Left ventricle myocardium inferior (tissue), 1 donor: ENCODE measurements at regions not wholly inside any gene's neighbourhood (a gene's known extent, or its start where the extent isn't known, plus 50 kb on each side); places are given as distances from the start of the nearest gene placed in this dataset.

Source experiments
- DNase-seq: peaks from one replicate; pipeline ENCODE4 v3.0.0-alpha.2; 2020
- H3K27ac ChIP-seq: fragments of 200-600 bp; replicated peaks from 2 replicates; pipeline ENCODE4 v1.8.0; 2021
- H3K27me3 ChIP-seq: fragments of 200-600 bp; 2 replicates; pipeline ENCODE4 v1.8.0; 2021; ENCODE audit warnings: low read depth
- H3K36me3 ChIP-seq: fragments of 200-600 bp; 2 replicates; pipeline ENCODE4 v1.8.0; 2021
- H3K4me1 ChIP-seq: fragments of 200-600 bp; 2 replicates; pipeline ENCODE4 v1.8.0; 2021
- H3K4me3 ChIP-seq: fragments of 200-600 bp; 2 replicates; pipeline ENCODE4 v1.8.0; 2021; ENCODE audit warnings: mild to moderate bottlenecking, moderate library complexity
- H3K9me3 ChIP-seq: fragments of 200-600 bp; replicated peaks from 2 replicates; pipeline ENCODE4 v1.8.0; 2021
- intact Hi-C: fragments of 100-400 bp; cut with micrococcal nuclease; formaldehyde crosslinking; loops from one replicate; pipeline ENCODE4 v1.11.0; 2022
- TF ChIP-seq, protein P1 (sequence below): fragments of 200-600 bp; IDR thresholded peaks from 2 replicates; pipeline ENCODE4 v1.8.0; 2021; ENCODE audit warnings: antibody characterized with exemption, mild to moderate bottlenecking, borderline replicate concordance
- donor health status: DM: no; HTN: yes; CAD: no; lungs with severe emphysema.

DNA sequence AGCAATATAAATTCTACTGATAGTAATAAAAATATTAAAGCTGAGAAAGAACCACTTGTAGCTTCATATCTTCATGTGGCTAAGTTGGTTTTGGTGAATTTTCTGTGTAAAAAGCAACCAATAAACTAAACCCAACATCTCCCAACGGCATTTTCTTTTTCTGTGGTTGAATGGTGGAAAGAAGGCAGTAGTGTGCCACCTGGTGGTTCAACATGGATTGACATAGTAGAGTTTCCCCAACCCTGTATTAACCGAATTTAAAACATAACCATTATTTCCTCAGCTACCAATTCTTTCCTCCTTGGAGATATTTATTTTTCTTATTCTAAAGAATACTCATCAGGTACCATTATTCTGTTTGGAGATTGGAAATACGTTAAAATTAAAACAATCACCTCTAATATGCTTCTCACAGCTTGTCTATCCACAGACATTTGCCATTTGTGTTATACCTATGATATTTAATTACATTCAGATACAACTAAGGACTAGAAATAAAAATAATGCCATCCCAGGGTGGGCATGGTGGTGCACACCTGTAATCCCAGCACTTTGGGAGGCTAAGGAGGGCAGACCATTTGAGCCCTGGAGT, 117.1 kb upstream of the EEF1E1 start:
- Histone ChIP-seq H3K36me3 (no peaks in the 10 kb centered on the region), H3K9me3 (peaks cover 5% of the 10 kb centered on the region), H3K4me3 (no peak overlapping the region), H3K27me3 (peaks cover 31% of the 10 kb centered on the region), H3K27ac (no peak overlapping the region), H3K4me1 (no peaks in the 10 kb centered on the region)
- no peak for DNase-seq
- TF ChIP-seq, protein P1, sequence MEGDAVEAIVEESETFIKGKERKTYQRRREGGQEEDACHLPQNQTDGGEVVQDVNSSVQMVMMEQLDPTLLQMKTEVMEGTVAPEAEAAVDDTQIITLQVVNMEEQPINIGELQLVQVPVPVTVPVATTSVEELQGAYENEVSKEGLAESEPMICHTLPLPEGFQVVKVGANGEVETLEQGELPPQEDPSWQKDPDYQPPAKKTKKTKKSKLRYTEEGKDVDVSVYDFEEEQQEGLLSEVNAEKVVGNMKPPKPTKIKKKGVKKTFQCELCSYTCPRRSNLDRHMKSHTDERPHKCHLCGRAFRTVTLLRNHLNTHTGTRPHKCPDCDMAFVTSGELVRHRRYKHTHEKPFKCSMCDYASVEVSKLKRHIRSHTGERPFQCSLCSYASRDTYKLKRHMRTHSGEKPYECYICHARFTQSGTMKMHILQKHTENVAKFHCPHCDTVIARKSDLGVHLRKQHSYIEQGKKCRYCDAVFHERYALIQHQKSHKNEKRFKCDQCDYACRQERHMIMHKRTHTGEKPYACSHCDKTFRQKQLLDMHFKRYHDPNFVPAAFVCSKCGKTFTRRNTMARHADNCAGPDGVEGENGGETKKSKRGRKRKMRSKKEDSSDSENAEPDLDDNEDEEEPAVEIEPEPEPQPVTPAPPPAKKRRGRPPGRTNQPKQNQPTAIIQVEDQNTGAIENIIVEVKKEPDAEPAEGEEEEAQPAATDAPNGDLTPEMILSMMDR, result peak; percentile 86
- intact Hi-C loops, result no loop called here

DNA sequence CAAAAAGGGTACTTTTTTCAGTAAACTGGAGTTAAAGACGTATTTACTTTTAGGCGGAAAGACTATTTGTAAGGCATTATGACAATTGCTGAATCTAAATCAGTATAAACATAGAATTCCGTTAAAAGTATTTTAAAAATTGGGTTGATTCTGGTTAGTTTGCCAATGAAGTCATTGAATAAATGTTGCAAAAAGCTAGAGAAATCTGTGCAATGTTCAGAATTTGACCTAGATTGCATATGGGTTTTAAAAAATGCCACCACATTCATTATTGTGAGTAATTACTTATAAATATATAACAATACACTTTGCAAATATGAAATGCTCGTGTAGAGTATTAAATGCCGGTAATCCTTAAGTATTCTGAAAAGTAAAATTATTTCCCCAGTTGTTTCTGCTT, 116.5 kb upstream of the EEF1E1 start:
- TF ChIP-seq, protein P1, result no peak
- Histone ChIP-seq H3K4me1 (no peaks in the 10 kb centered on the region), H3K4me3 (no peak overlapping the region), H3K9me3 (peaks cover 5% of the 10 kb centered on the region), H3K27me3 (peaks cover 37% of the 10 kb centered on the region), H3K27ac (no peak overlapping the region), H3K36me3 (no peaks in the 10 kb centered on the region)
- intact Hi-C loops, result no loop called here
- no peak for DNase-seq

DNA sequence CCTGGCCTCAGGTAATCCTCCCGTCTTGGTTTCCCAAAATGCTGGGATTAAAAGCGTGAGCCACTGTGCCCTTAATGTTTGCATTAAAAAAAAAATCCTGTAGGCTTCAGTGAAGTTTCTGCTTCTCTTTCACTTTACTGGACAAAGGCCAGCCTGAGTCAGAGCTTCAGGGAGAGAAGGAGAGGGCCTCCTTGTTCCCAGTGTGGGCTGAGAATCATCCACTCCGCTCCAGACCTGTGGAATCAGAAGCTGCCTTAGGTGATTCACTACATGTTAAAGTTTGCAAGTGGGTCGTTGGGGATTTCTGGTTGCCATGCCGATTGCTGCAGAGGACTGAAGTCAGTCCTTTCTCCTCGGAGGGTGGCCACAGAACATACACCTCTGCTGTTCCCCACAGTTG, 113.3 kb upstream of the EEF1E1 start:
- TF ChIP-seq, protein P1, result no peak
- Histone ChIP-seq H3K4me3 (no peak overlapping the region), H3K36me3 (no peaks in the 10 kb centered on the region), H3K4me1 (no peaks in the 10 kb centered on the region), H3K27ac (no peak overlapping the region), H3K9me3 (no peaks in the 10 kb centered on the region), H3K27me3 (peaks cover 38% of the 10 kb centered on the region)
- intact Hi-C loops, result no loop called here
- no peak for DNase-seq

DNA sequence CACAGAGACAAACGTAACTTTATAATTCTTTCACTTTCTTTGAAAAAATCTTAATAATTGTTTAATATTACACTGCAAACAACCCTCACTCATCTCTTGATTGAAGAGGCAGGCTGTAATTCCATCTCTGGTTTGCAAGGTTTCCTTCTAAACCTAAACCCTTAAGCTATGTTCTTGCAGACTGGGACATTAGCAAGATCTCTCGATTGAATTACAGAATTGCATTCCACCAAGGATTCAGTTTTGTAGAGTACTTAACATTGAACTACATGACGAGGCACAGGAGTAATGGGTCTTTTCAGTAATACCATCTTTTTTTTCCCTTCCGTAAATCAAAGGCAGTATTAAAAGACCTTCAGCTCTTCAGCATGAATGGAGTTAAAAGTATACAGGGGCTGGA, 111.6 kb upstream of the EEF1E1 start:
- intact Hi-C loops, result loop anchor here (5.0 kb wide), 1 partner anchor 82 kb away; no protein-coding TSS in a partner anchor

DNA sequence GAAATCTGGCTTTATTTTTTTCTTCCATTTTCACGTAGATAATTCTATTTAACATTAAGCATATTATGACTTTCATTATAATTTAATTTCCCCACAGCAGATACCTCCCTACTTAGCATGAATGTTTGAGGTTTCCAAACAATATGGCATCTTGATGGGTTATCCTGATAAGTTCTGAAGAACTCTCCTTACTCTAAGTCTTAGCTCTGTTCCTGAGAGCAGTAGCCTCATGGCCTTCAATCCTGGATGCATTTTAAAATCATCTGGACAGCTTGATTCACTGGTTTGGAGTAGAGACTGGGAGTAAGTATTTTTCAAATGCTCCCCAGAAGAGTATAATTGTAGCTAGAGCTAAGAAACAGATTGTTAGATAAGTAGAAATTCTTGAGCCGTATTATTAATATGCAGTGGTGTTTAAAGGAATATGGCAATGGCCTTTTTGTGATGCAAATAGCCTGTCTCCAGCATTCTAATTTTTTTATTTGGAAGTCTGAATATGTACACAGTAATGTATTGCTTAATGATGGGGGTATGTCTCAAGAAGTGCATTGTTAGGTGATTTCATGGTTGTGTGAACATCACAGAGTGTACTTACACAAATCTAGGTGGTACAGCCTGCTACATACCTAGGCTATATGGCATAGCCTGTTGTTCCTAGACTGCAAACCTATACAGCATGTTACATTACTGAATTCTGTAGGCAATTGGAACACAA, 110.5 kb upstream of the EEF1E1 start:
- Histone ChIP-seq H3K27ac (no peak overlapping the region), H3K4me1 (no peaks in the 10 kb centered on the region), H3K36me3 (no peaks in the 10 kb centered on the region), H3K9me3 (no peaks in the 10 kb centered on the region), H3K4me3 (no peak overlapping the region), H3K27me3 (peaks cover 43% of the 10 kb centered on the region)
- TF ChIP-seq, protein P1, result no peak
- no peak for DNase-seq
- intact Hi-C loops, result loop anchor here (5.0 kb wide), 1 partner anchor 81 kb away; no protein-coding TSS in a partner anchor

More for the DNA sequence above, 111.6 kb upstream of the EEF1E1 start:
- no peaks in the 10 kb centered on the region for H3K4me1 ChIP-seq
- H3K4me3 ChIP-seq, result no peak overlapping the region
- no peak overlapping the region for H3K27ac ChIP-seq
- H3K36me3 ChIP-seq, result no peaks in the 10 kb centered on the region
- TF ChIP-seq, protein P1, result no peak
- H3K9me3 ChIP-seq, result no peaks in the 10 kb centered on the region
- H3K27me3 ChIP-seq, result peaks cover 42% of the 10 kb centered on the region
- DNase-seq, result no peak
